Fibroblast of pulmonary artery (primary cell): ENCODE measurements at regions not wholly inside any gene's neighbourhood (a gene's known extent, or its start where the extent isn't known, plus 50 kb on each side); places are given as distances from the start of the nearest gene placed in this dataset.

Experiments
- DNase-seq: peaks from one replicate; pipeline ENCODE4 v3.0.0-alpha.2; 2010; ENCODE audit warnings: low read depth
- H3K4me3 ChIP-seq: replicated peaks from 2 replicates; pipeline ENCODE4 v1.5.1; 2011; ENCODE audit warnings: low read depth, mild to moderate bottlenecking, control low read depth, low read length, moderate library complexity
- TF ChIP-seq, protein P1 (sequence below): IDR thresholded peaks from 2 replicates; pipeline ENCODE4 v1.5.1; 2011; ENCODE audit warnings: mild to moderate bottlenecking, control low read depth, low read length, inconsistent platforms; ENCODE audit errors: missing control alignments

DNA sequence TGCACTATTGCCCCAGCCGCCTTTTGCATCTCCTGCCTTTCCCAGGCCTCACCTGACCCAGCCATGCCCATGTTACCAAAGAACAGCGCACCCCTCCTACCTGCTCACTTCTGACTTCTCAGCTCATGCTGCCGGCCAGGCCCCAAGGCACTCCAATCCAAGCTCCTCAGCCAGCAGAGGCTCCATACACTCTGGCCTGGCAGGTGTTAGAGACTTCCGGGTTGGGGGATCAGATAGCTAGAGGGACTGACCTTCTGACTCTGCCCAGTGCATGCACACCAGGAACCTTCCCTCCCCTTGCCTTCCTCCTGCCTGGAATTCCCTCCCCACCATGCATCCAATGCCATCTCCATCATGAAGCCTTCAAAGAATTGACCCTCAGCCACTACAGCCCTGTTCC is 56.2 kb upstream of the ZMIZ1 start:
- TF ChIP-seq, protein P1, sequence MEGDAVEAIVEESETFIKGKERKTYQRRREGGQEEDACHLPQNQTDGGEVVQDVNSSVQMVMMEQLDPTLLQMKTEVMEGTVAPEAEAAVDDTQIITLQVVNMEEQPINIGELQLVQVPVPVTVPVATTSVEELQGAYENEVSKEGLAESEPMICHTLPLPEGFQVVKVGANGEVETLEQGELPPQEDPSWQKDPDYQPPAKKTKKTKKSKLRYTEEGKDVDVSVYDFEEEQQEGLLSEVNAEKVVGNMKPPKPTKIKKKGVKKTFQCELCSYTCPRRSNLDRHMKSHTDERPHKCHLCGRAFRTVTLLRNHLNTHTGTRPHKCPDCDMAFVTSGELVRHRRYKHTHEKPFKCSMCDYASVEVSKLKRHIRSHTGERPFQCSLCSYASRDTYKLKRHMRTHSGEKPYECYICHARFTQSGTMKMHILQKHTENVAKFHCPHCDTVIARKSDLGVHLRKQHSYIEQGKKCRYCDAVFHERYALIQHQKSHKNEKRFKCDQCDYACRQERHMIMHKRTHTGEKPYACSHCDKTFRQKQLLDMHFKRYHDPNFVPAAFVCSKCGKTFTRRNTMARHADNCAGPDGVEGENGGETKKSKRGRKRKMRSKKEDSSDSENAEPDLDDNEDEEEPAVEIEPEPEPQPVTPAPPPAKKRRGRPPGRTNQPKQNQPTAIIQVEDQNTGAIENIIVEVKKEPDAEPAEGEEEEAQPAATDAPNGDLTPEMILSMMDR: no peak
- H3K4me3 ChIP-seq: no peak overlapping the region

DNA sequence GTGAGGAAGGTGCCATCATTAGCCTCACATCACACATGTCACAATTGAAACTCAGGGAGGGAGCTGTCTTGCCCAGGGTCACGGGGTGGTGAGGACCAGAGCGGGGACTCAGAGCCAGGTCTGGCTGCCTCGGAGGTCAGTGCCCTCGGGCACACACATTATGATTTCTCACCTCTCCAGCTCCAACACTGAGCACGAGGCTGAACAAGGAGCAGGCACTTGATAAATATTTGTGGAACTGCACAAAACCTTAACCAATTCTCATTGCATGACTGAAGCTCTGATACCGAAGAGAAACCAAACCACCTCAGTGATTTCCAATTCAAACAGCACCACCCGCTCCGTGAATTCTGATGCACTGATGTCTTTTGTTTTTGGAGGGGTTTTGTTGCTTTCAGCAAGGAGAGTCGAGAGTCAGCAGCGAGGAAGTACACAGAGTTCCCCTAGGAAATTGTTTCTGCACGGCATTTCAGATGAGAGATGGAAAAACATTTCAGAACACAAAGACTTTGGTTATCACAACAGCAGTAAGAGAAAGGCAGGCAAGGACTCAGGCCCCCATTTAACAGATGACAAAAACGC is 55.3 kb upstream of the ZMIZ1 start:
- H3K4me3 ChIP-seq: no peak overlapping the region
- DNase-seq: no peak
- TF ChIP-seq, protein P1: no peak

More for the DNA sequence above, 56.2 kb upstream of the ZMIZ1 start:
- DNase-seq: no peak

DNA sequence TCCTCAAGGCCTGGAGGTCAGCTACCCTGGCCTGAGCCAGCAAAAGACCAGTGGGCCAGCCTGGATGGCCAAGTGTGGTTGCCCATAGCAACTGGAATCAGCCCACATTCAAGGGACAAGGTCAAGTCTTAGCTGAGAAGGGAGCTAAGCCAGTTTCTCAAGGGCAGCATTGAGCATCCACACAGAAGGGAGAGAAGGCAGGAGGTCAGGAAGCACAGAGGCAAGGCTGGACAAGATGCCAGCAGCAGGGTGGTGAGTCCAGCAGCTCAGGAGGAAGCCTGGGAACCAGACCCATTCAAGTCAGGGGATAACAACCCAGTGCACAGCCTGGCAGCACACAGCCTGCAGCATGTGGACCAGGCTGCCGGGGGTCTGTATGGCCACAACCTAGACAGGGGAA is 54.0 kb upstream of the ZMIZ1 start:
- TF ChIP-seq, protein P1: no peak
- no peak for DNase-seq
- H3K4me3 ChIP-seq: no peak overlapping the region

DNA sequence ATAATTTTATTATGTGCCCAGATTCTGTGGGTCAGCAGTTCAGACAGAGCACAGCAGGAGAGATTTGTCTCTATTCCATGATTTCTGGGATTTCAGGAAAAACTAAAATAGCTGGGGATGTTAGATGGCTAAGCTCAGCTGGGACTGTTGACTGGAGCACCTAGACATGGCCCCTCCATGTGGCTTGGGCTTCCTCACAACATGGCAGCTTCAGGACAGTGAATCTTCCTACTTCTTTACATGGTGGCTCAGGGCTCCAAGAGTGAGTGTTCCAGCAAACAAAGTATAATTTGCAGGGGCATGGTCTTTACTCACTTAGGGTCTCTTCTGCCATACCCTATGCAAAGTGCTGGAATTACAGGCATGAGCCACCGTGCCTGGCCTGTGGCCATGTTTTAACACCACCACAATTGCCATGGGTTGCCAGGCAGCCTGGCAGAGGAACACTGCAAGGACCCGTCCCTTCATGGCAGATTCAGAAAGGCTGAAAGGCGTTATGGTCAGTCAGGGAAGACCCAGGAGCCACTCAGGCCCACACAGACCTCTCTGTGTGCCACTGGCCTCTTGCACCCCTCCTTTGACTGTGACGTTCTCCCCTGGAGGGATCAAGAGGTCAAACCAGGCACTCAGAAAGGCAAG is 50.8 kb upstream of the ZMIZ1 start:
- TF ChIP-seq, protein P1: no peak
- no peak for DNase-seq
- H3K4me3 ChIP-seq: no peak overlapping the region

DNA sequence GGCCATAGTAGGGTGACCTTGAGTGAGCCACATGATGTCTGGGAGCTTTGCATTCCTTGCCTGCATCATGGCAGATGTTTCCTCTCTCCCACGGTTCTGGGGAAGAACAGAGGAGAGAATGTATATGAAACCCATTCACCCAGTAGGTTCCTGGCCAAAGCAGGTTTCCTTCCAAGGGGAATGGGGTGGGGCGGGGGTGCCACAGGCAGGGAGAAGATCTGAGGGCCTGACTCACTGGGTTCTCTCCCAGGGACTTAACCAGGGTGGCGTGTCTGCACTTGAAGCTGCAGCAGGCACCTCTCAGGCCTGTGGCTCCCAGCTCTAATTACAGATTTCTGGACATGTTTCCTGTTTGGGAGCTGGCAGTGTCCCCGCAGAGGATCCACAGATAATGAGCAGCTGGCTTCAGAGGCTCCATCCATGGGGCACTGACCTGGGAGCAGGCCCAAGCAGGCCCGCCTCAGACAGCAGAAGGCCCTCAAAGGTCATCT is 50.2 kb upstream of the ZMIZ1 start:
- peak; percentile 4 for DNase-seq
- no peak overlapping the region for H3K4me3 ChIP-seq
- TF ChIP-seq, protein P1: no peak
